Neural cell (in vitro differentiated cells): ENCODE measurements at regions not wholly inside any gene's neighbourhood (a gene's known extent, or its start where the extent isn't known, plus 50 kb on each side); places are given as distances from the start of the nearest gene placed in this dataset.

ENCODE experiments used
- H2AFZ ChIP-seq: fragments of 200-600, 300-800 bp; sonication (generic), shearing (Covaris generic); 2 replicates; pipeline ENCODE4 v1.6.0; 2014; ENCODE audit warnings: low read depth, mild to moderate bottlenecking, antibody characterized with exemption, low read length, moderate library complexity
- H3F3A ChIP-seq: fragments of 200-600 bp; shearing (Covaris generic); 2 replicates; pipeline ENCODE4 v1.6.1; 2016; ENCODE audit warnings: mild to moderate bottlenecking, moderate library complexity, mixed read lengths, antibody characterized with exemption, low read length; ENCODE audit not compliant: insufficient read depth, poor library complexity, severe bottlenecking
- H3K27ac ChIP-seq: fragments of 200-600, 300-800 bp; sonication (generic), shearing (Covaris generic); 2 replicates; pipeline ENCODE4 v1.5.1; 2014; ENCODE audit warnings: mild to moderate bottlenecking, low read length, moderate library complexity
- H3K27me3 ChIP-seq: fragments of 300-800, 200-600 bp; sonication (generic), shearing (Covaris generic); 2 replicates; pipeline ENCODE4 v1.6.0; 2014; ENCODE audit warnings: mild to moderate bottlenecking, low read depth, low read length, moderate library complexity; ENCODE audit not compliant: insufficient read depth
- H3K36me3 ChIP-seq: fragments of 300-800, 200-600 bp; sonication (generic), shearing (Covaris generic); 2 replicates; pipeline ENCODE4 v1.5.1; 2014; ENCODE audit warnings: mild to moderate bottlenecking, antibody characterized with exemption, low read length, moderate library complexity; ENCODE audit not compliant: insufficient read depth
- H3K4me2 ChIP-seq: fragments of 300-800, 200-600 bp; sonication (generic), shearing (Covaris generic); 2 replicates; pipeline ENCODE4 v1.6.0; 2014; ENCODE audit warnings: mild to moderate bottlenecking, low read length
- H3K4me3 ChIP-seq: fragments of 300-800, 200-600 bp; sonication (generic), shearing (Covaris generic); 2 replicates; pipeline ENCODE4 v1.5.1; 2014; ENCODE audit warnings: mild to moderate bottlenecking, low read length, moderate library complexity
- H3K79me2 ChIP-seq: fragments of 200-600 bp; shearing (Covaris generic); replicated peaks from 2 replicates; pipeline ENCODE4 v1.6.0; 2014; ENCODE audit warnings: mild to moderate bottlenecking, low read length, moderate library complexity; ENCODE audit not compliant: insufficient read depth
- H3K9ac ChIP-seq: fragments of 300-800, 200-600 bp; sonication (generic), shearing (Covaris generic); 2 replicates; pipeline ENCODE4 v1.6.1; 2016; ENCODE audit warnings: mild to moderate bottlenecking, low read length, mixed read lengths
- H3K9me2 ChIP-seq: fragments of 200-600 bp; shearing (Covaris generic); 2 replicates; pipeline ENCODE4 v1.6.1; 2016; ENCODE audit warnings: mild to moderate bottlenecking, low read length, mixed read lengths; ENCODE audit not compliant: insufficient read depth
- H3K9me3 ChIP-seq: fragments of 200-600, 300-800 bp; sonication (generic), shearing (Covaris generic); 2 replicates; pipeline ENCODE4 v1.6.1; 2016; ENCODE audit warnings: mild to moderate bottlenecking, mixed run types, low read length, moderate library complexity, mixed read lengths
- H4K20me1 ChIP-seq: fragments of 200-600 bp; shearing (Covaris generic); 2 replicates; pipeline ENCODE4 v1.6.1; 2016; ENCODE audit warnings: mild to moderate bottlenecking, mixed run types; ENCODE audit not compliant: insufficient read depth
- EP300 ChIP-seq: fragments of 450-650 bp; conservative IDR thresholded peaks from 2 replicates; pipeline ENCODE4 v1.6.1; 2014; ENCODE audit warnings: antibody characterized with exemption, mild to moderate bottlenecking, moderate library complexity; ENCODE audit not compliant: poor library complexity, severe bottlenecking
- EZH2 ChIP-seq: fragments of 200-600, 300-800 bp; shearing (Covaris generic), sonication (generic); IDR thresholded peaks from 2 replicates; pipeline ENCODE4 v1.6.1; 2014; ENCODE audit warnings: antibody characterized with exemption, low read length, borderline replicate concordance, mild to moderate bottlenecking; ENCODE audit not compliant: insufficient read depth, poor library complexity, severe bottlenecking
- MXI1 ChIP-seq: fragments of 450-650 bp; conservative IDR thresholded peaks from 2 replicates; pipeline ENCODE4 v1.6.1; 2014; ENCODE audit warnings: antibody characterized with exemption, mild to moderate bottlenecking; ENCODE audit not compliant: poor library complexity, severe bottlenecking
- POLR2AphosphoS5 ChIP-seq: IDR thresholded peaks from 2 replicates; pipeline ENCODE4 v1.6.1; 2012
- RAD21 ChIP-seq: fragments of 450-650 bp; conservative IDR thresholded peaks from 2 replicates; pipeline ENCODE4 v1.6.1; 2014; ENCODE audit warnings: antibody characterized with exemption, mild to moderate bottlenecking, moderate library complexity
- REST ChIP-seq: IDR thresholded peaks from 2 replicates; pipeline ENCODE4 v1.6.1; 2012; ENCODE audit warnings: borderline replicate concordance
- SMC3 ChIP-seq: fragments of 450-650 bp; conservative IDR thresholded peaks from 2 replicates; pipeline ENCODE4 v1.6.1; 2014; ENCODE audit warnings: antibody characterized with exemption, mild to moderate bottlenecking, moderate library complexity; ENCODE audit not compliant: poor library complexity
- TAF1 ChIP-seq: IDR thresholded peaks from 2 replicates; pipeline ENCODE4 v1.6.1; 2012; ENCODE audit warnings: low read depth
- TF ChIP-seq, protein P1 (sequence below): fragments of 450-650 bp; IDR thresholded peaks from 2 replicates; pipeline ENCODE4 v1.5.1; 2014; ENCODE audit warnings: antibody characterized with exemption, mild to moderate bottlenecking, moderate library complexity; ENCODE audit not compliant: poor library complexity, severe bottlenecking

DNA sequence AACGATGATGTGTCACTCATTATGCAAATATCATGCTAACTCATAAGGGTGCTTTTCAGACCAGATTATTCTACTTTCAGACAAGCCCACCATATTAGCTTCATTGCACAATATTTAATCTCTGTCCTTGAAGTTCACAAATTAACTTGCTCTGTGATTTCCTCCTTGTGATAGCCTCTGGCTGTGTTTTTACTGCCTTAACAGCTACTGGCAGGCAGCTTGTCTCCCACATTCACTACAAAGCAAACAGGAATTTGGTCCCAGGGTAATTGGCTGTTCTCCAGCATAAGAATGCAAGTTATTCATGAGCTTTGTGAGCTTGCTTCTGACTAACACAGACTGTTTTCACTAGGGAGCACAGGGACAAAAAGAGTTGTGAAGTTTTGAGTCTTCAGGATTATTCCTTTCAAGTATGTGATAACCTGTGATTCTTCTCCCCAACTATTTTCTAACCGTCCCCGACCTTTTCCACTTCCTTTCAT lies 87.9 kb upstream of the HMCN1 start:
- H4K20me1 ChIP-seq = no peaks in the 10 kb centered on the region
- H2AFZ ChIP-seq = no peak overlapping the region
- no peak overlapping the region for H3K4me3 ChIP-seq
- no peaks in the 10 kb centered on the region for H3F3A ChIP-seq
- no peaks in the 10 kb centered on the region for H3K27me3 ChIP-seq
- no peaks in the 10 kb centered on the region for H3K36me3 ChIP-seq
- H3K9ac ChIP-seq = no peak overlapping the region
- H3K9me2 ChIP-seq = no peaks in the 10 kb centered on the region
- H3K79me2 ChIP-seq = no peaks in the 10 kb centered on the region
- no peak overlapping the region for H3K4me2 ChIP-seq
- H3K9me3 ChIP-seq = peaks cover 3% of the 10 kb centered on the region
- TF ChIP-seq, protein P1, sequence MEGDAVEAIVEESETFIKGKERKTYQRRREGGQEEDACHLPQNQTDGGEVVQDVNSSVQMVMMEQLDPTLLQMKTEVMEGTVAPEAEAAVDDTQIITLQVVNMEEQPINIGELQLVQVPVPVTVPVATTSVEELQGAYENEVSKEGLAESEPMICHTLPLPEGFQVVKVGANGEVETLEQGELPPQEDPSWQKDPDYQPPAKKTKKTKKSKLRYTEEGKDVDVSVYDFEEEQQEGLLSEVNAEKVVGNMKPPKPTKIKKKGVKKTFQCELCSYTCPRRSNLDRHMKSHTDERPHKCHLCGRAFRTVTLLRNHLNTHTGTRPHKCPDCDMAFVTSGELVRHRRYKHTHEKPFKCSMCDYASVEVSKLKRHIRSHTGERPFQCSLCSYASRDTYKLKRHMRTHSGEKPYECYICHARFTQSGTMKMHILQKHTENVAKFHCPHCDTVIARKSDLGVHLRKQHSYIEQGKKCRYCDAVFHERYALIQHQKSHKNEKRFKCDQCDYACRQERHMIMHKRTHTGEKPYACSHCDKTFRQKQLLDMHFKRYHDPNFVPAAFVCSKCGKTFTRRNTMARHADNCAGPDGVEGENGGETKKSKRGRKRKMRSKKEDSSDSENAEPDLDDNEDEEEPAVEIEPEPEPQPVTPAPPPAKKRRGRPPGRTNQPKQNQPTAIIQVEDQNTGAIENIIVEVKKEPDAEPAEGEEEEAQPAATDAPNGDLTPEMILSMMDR = no peak
- TF ChIP-seq POLR2AphosphoS5 (no peak), REST (no peak), RAD21 (no peak), EZH2 (no peak), EP300 (no peak), MXI1 (no peak), SMC3 (no peak), TAF1 (no peak)
- no peak overlapping the region for H3K27ac ChIP-seq

- Histone ChIP-seq H3K79me2 (no peaks in the 10 kb centered on the region), H3K36me3 (no peaks in the 10 kb centered on the region), H3K9me2 (no peaks in the 10 kb centered on the region), H3K4me2 (no peak overlapping the region), H3K4me3 (no peak overlapping the region), H3K27ac (no peak overlapping the region), H4K20me1 (no peaks in the 10 kb centered on the region), H2AFZ (no peak overlapping the region), H3K9ac (no peak overlapping the region), H3K27me3 (no peaks in the 10 kb centered on the region), H3F3A (no peaks in the 10 kb centered on the region), H3K9me3 (peaks cover 3% of the 10 kb centered on the region)
- no peak for TF ChIP-seq REST
These were observed 88.5 kb upstream of the HMCN1 start for GRCh38 chr1:185645686-185646085.
